Stomach (tissue), 4 donors: ENCODE measurements at regions not wholly inside any gene's neighbourhood (a gene's known extent, or its start where the extent isn't known, plus 50 kb on each side); places are given as distances from the start of the nearest gene placed in this dataset.

Experiments
- POLR2A ChIP-seq, 4 donors: fragments of 450-650 bp; IDR thresholded peaks; one replicate each; pipeline ENCODE4 v1.6.1; 2016; ENCODE audit warnings: antibody characterized with exemption in 4 of 4, control low read depth in 2 of 4, mild to moderate bottlenecking in 1 of 4, moderate library complexity in 1 of 4
- POLR2AphosphoS5 ChIP-seq, 3 donors: sonication (generic); formaldehyde crosslinking; IDR thresholded peaks; one replicate each; pipeline ENCODE4 v1.6.1; 2016; ENCODE audit warnings: antibody characterized with exemption in 3 of 3
- TF ChIP-seq, protein P1 (sequence below), 7 experiments: fragments of 450-650 bp in 4 of 7; fragments of 200-600 bp in 3 of 7; sonication (generic) in 3 of 7; IDR thresholded peaks; one replicate each; pipeline ENCODE4 v1.5.1; 2016 to 2019; ENCODE audit warnings: antibody characterized with exemption in 7 of 7, control low read depth in 2 of 7, mild to moderate bottlenecking in 1 of 7

DNA sequence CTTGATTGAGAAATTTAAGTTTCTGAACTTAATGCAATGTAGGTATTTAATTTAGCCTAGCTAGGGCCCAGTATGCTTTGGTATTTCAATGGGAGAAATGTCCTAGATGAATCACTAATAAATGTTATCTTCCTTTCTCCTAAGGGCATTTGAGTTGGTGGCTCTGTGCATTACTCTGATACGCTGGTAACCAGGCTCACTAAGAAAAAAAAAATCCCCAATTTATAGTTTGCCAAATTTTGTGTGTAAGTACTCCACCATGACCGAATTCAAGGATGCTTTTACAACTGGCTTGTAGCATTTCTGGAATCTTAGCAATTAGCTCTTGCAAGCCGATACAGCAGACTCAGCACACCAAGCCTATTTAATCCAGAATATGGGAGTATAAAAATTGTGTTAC lies 94.6 kb upstream of the LPP start:
- TF ChIP-seq, protein P1, sequence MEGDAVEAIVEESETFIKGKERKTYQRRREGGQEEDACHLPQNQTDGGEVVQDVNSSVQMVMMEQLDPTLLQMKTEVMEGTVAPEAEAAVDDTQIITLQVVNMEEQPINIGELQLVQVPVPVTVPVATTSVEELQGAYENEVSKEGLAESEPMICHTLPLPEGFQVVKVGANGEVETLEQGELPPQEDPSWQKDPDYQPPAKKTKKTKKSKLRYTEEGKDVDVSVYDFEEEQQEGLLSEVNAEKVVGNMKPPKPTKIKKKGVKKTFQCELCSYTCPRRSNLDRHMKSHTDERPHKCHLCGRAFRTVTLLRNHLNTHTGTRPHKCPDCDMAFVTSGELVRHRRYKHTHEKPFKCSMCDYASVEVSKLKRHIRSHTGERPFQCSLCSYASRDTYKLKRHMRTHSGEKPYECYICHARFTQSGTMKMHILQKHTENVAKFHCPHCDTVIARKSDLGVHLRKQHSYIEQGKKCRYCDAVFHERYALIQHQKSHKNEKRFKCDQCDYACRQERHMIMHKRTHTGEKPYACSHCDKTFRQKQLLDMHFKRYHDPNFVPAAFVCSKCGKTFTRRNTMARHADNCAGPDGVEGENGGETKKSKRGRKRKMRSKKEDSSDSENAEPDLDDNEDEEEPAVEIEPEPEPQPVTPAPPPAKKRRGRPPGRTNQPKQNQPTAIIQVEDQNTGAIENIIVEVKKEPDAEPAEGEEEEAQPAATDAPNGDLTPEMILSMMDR (IDR thresholded peaks at IDR 0.05), result no peak
- TF ChIP-seq POLR2A (IDR thresholded peaks at IDR 0.05) (no peak), POLR2AphosphoS5 (IDR thresholded peaks at IDR 0.05) (no peak)
